ENCODE measurements at regions not wholly inside any gene's neighbourhood (a gene's known extent, or its start where the extent isn't known, plus 50 kb on each side); places are given as distances from the start of the nearest gene placed in this dataset.

DNA sequence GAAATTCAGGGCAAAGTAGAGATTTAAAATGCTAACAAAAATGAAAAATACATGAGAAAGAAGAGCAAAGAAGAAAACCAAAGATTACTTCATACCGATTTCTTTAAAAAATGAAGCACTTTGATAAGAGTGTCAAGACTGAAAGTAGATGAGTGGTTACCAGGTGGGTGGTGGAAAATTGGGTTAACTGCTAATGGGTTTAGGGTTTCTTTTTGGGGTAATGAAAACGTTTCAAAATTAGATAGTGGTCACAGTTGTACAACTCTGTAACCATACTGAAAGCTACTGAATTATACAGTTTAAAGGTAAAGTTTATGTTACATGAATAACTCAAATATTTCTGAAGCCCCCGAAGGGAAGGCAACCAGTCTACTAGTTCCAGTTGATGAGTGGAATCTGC lies 179.4 kb downstream of the NDFIP2 start:
- TF ChIP-seq YY1 (IDR thresholded peaks at IDR 0.05; ENCODE audit: insufficient read depth, insufficient read length) (no peak), ZNF274 (IDR thresholded peaks at IDR 0.05; ENCODE audit: low read depth, low read length) (no peak)
